Liver (tissue), 8 donors: ENCODE measurements at regions not wholly inside any gene's neighbourhood (a gene's known extent, or its start where the extent isn't known, plus 50 kb on each side); places are given as distances from the start of the nearest gene placed in this dataset.

Source experiments
- DNase-seq: peaks from one replicate; pipeline ENCODE4 v3.0.0-alpha.2; 2017; ENCODE audit warnings: low spot score
- H3K27ac ChIP-seq, 2 donors: one replicate each; pipeline ENCODE4 v1.7.0; 2013; ENCODE audit warnings: inconsistent platforms in 2 of 2, low read length in 2 of 2, control low read depth in 1 of 2, low read depth in 1 of 2, mild to moderate bottlenecking in 1 of 2
- H3K27me3 ChIP-seq, 4 donors: one replicate each; pipeline versions ENCODE4 v1.6.1 to v1.7.0; 2013; ENCODE audit warnings: low read length in 3 of 4, inconsistent platforms in 1 of 4, mild to moderate bottlenecking in 1 of 4, moderate library complexity in 1 of 4; ENCODE audit not compliant: control insufficient read depth in 4 of 4, insufficient read depth in 4 of 4
- H3K36me3 ChIP-seq, 4 donors: one replicate each; pipeline versions ENCODE4 v1.6.1 to v1.7.0; 2013; ENCODE audit warnings: low read length in 3 of 4, mild to moderate bottlenecking in 3 of 4, low read depth in 1 of 4, moderate library complexity in 1 of 4; ENCODE audit not compliant: control insufficient read depth in 4 of 4, insufficient read depth in 3 of 4
- H3K4me1 ChIP-seq, 4 donors: one replicate each; pipeline versions ENCODE4 v1.6.1 to v1.7.0; 2013; ENCODE audit warnings: low read length in 3 of 4, mild to moderate bottlenecking in 3 of 4, moderate library complexity in 1 of 4; ENCODE audit not compliant: control insufficient read depth in 4 of 4, insufficient read depth in 4 of 4
- H3K4me3 ChIP-seq, 3 donors: one replicate each; pipeline versions ENCODE4 v1.6.1 to v1.7.0; 2013; ENCODE audit warnings: low read length in 3 of 3, control low read depth in 1 of 3, low read depth in 1 of 3, mild to moderate bottlenecking in 1 of 3
- H3K9ac ChIP-seq, 2 donors: one replicate each; pipeline ENCODE4 v1.7.0; 2013; ENCODE audit warnings: low read length in 2 of 2, mild to moderate bottlenecking in 2 of 2, moderate library complexity in 2 of 2, control low read depth in 1 of 2, low read depth in 1 of 2
- H3K9me3 ChIP-seq, 4 donors: one replicate each; pipeline versions ENCODE4 v1.6.1 to v1.7.0; 2013; ENCODE audit warnings: low read length in 3 of 4; ENCODE audit not compliant: control insufficient read depth in 4 of 4
- ATF3 ChIP-seq: IDR thresholded peaks from 2 replicates; pipeline ENCODE4 v1.6.1; 2016; ENCODE audit warnings: antibody characterized with exemption
- EGR1 ChIP-seq, 2 donors: IDR thresholded peaks; 2 replicates each; pipeline ENCODE4 v1.6.1; 2016 to 2018; ENCODE audit warnings: antibody characterized with exemption in 2 of 2, low read depth in 2 of 2
- FOXA1 ChIP-seq: IDR thresholded peaks from 2 replicates; pipeline ENCODE4 v1.6.1; 2016; ENCODE audit warnings: antibody characterized with exemption
- FOXA2 ChIP-seq: IDR thresholded peaks from 2 replicates; pipeline ENCODE4 v1.6.1; 2016; ENCODE audit warnings: antibody characterized with exemption
- GABPA ChIP-seq, 2 donors: IDR thresholded peaks in 1 of 2; conservative IDR thresholded peaks in 1 of 2; 2 replicates each; pipeline ENCODE4 v1.6.1; 2016; ENCODE audit warnings: antibody characterized with exemption in 2 of 2, mild to moderate bottlenecking in 1 of 2, moderate library complexity in 1 of 2
- HNF4A ChIP-seq, 2 donors: conservative IDR thresholded peaks; 2 replicates each; pipeline ENCODE4 v1.6.1; 2016; ENCODE audit warnings: antibody characterized with exemption in 2 of 2, mild to moderate bottlenecking in 2 of 2
- HNF4G ChIP-seq: IDR thresholded peaks from 2 replicates; pipeline ENCODE4 v1.6.1; 2016; ENCODE audit warnings: antibody characterized with exemption
- JUND ChIP-seq, 2 donors: IDR thresholded peaks; 2 replicates each; pipeline ENCODE4 v1.6.1; 2016; ENCODE audit warnings: antibody characterized with exemption in 2 of 2
- NR2F2 ChIP-seq: IDR thresholded peaks from 2 replicates; pipeline ENCODE4 v1.6.1; 2016; ENCODE audit warnings: antibody characterized with exemption
- RAD21 ChIP-seq, 2 donors: IDR thresholded peaks; 2 replicates each; pipeline ENCODE4 v1.6.1; 2016; ENCODE audit warnings: antibody characterized with exemption in 2 of 2, mild to moderate bottlenecking in 2 of 2
- REST ChIP-seq: IDR thresholded peaks from 2 replicates; pipeline ENCODE4 v1.6.1; 2016; ENCODE audit warnings: antibody characterized with exemption, mild to moderate bottlenecking
- RXRA ChIP-seq, 2 donors: IDR thresholded peaks; 2 replicates each; pipeline ENCODE4 v1.6.1; 2017 to 2018; ENCODE audit warnings: antibody characterized with exemption in 2 of 2, mild to moderate bottlenecking in 1 of 2
- SP1 ChIP-seq: IDR thresholded peaks from 2 replicates; pipeline ENCODE4 v1.6.1; 2018; ENCODE audit warnings: antibody characterized with exemption, mild to moderate bottlenecking
- TAF1 ChIP-seq: conservative IDR thresholded peaks from 2 replicates; pipeline ENCODE4 v1.6.1; 2016; ENCODE audit warnings: antibody characterized with exemption, mild to moderate bottlenecking
- YY1 ChIP-seq: IDR thresholded peaks from 2 replicates; pipeline ENCODE4 v1.6.1; 2016; ENCODE audit warnings: antibody characterized with exemption, mild to moderate bottlenecking
- WGBS: extraction: QIAGEN DNeasy Blood & Tissue Kit; methylation state at CpG from one replicate; pipeline ENCODE4 v1.1.7; 2013; 5-methylcytosine and 5-hydroxymethylcytosine counted together
- TF ChIP-seq, protein P1 (sequence below): fragments of 150-350 bp; IDR thresholded peaks from 2 replicates; pipeline ENCODE4 v1.5.1; 2017; ENCODE audit warnings: improper control_type of control experiment, low read depth, low read length; ENCODE audit not compliant: missing input control
- TF ChIP-seq, protein P2 (sequence below): IDR thresholded peaks from 2 replicates; pipeline ENCODE4 v1.6.1; 2016; ENCODE audit warnings: antibody characterized with exemption
- TF ChIP-seq, protein P3 (sequence below): IDR thresholded peaks from 2 replicates; pipeline ENCODE4 v1.6.1; 2016; ENCODE audit warnings: antibody characterized with exemption
- donor health status: healthy.
- donor health status: healthy.
- donor health status: healthy.
- donor health status: healthy.
- donor health status: healthy.

- H3K9ac ChIP-seq: no peak overlapping the region
- no peak overlapping the region for H3K4me3 ChIP-seq
- no peaks in the 10 kb centered on the region for H3K9me3 ChIP-seq
- no peak for DNase-seq
- H3K4me1 ChIP-seq: no peaks in the 10 kb centered on the region
- no peak for TF ChIP-seq TAF1
- TF ChIP-seq HNF4G: no peak
- TF ChIP-seq, protein P1, sequence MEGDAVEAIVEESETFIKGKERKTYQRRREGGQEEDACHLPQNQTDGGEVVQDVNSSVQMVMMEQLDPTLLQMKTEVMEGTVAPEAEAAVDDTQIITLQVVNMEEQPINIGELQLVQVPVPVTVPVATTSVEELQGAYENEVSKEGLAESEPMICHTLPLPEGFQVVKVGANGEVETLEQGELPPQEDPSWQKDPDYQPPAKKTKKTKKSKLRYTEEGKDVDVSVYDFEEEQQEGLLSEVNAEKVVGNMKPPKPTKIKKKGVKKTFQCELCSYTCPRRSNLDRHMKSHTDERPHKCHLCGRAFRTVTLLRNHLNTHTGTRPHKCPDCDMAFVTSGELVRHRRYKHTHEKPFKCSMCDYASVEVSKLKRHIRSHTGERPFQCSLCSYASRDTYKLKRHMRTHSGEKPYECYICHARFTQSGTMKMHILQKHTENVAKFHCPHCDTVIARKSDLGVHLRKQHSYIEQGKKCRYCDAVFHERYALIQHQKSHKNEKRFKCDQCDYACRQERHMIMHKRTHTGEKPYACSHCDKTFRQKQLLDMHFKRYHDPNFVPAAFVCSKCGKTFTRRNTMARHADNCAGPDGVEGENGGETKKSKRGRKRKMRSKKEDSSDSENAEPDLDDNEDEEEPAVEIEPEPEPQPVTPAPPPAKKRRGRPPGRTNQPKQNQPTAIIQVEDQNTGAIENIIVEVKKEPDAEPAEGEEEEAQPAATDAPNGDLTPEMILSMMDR: no peak
- no peak for TF ChIP-seq FOXA1
- TF ChIP-seq GABPA (IDR thresholded peaks at IDR 0.05 in 1 of 2, conservative IDR thresholded peaks at IDR 0.05 in 1 of 2): no peak
- TF ChIP-seq SP1: no peak
- TF ChIP-seq YY1: no peak
- no peak for TF ChIP-seq RXRA (IDR thresholded peaks at IDR 0.05)
- TF ChIP-seq FOXA2: no peak
- no peak for TF ChIP-seq JUND (IDR thresholded peaks at IDR 0.05)
- TF ChIP-seq NR2F2: no peak
- TF ChIP-seq REST: no peak
- TF ChIP-seq, protein P2, sequence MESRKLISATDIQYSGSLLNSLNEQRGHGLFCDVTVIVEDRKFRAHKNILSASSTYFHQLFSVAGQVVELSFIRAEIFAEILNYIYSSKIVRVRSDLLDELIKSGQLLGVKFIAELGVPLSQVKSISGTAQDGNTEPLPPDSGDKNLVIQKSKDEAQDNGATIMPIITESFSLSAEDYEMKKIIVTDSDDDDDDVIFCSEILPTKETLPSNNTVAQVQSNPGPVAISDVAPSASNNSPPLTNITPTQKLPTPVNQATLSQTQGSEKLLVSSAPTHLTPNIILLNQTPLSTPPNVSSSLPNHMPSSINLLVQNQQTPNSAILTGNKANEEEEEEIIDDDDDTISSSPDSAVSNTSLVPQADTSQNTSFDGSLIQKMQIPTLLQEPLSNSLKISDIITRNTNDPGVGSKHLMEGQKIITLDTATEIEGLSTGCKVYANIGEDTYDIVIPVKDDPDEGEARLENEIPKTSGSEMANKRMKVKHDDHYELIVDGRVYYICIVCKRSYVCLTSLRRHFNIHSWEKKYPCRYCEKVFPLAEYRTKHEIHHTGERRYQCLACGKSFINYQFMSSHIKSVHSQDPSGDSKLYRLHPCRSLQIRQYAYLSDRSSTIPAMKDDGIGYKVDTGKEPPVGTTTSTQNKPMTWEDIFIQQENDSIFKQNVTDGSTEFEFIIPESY: no peak
- TF ChIP-seq, protein P3, sequence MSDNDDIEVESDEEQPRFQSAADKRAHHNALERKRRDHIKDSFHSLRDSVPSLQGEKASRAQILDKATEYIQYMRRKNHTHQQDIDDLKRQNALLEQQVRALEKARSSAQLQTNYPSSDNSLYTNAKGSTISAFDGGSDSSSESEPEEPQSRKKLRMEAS: no peak
- no peak for TF ChIP-seq HNF4A (conservative IDR thresholded peaks at IDR 0.05)
- TF ChIP-seq ATF3: no peak
- no peak for TF ChIP-seq RAD21 (IDR thresholded peaks at IDR 0.05)
- no peak for TF ChIP-seq EGR1 (IDR thresholded peaks at IDR 0.05; ENCODE audit: low read depth in 2 of 2)
- no peaks in the 10 kb centered on the region for H3K36me3 ChIP-seq
- no peaks in the 10 kb centered on the region for H3K27me3 ChIP-seq
- no peak overlapping the region for H3K27ac ChIP-seq
Observed at GRCh38 chr5:51156222-51156621, 227.0 kb upstream of the ISL1 start.

DNA sequence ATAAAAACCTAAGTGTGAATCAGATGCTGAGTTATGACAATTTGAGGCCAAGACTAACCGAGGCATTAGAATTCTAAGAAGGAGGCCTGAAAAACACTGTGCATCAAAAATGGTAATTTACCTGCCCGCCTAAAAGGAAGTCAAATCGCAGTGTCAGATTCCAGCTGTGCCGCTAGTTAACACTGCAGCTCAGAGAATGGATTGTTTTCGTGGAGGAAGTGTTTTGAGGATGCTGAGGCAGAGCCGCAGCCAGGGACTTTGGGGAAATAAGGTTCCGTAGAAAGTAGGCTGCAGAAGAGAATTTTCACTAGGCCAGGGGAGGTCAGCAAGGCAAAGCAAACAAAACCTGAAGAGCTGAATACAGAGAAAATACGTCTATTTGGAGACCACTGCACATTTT, 226.4 kb upstream of the ISL1 start:
- Histone ChIP-seq H3K4me3 (no peak overlapping the region), H3K9ac (no peak overlapping the region), H3K9me3 (peaks cover 0 to under 1% (median 0%) of the 10 kb centered on the region in 4 donors), H3K27me3 (no peaks in the 10 kb centered on the region), H3K4me1 (no peaks in the 10 kb centered on the region), H3K36me3 (no peaks in the 10 kb centered on the region), H3K27ac (no peak overlapping the region)
- 59% methylated on average over 8 of the region's 8 CpGs for WGBS
- DNase-seq: no peak
- TF ChIP-seq REST (no peak), YY1 (no peak), ATF3 (no peak), GABPA (IDR thresholded peaks at IDR 0.05 in 1 of 2, conservative IDR thresholded peaks at IDR 0.05 in 1 of 2) (no peak), SP1 (no peak), TAF1 (no peak), JUND (IDR thresholded peaks at IDR 0.05) (no peak), FOXA2 (no peak), HNF4A (conservative IDR thresholded peaks at IDR 0.05) (no peak), HNF4G (no peak)
- TF ChIP-seq, protein P3: no peak
